Ascending aorta (tissue), 2 donors: ENCODE measurements at regions not wholly inside any gene's neighbourhood (a gene's known extent, or its start where the extent isn't known, plus 50 kb on each side); places are given as distances from the start of the nearest gene placed in this dataset.

Experiments used
- DNase-seq, 2 donors: peaks; one replicate each; pipeline ENCODE4 v3.0.0-alpha.2; 2019; ENCODE audit warnings: low spot score in 2 of 2
- H3K27ac ChIP-seq, 2 donors: fragments of 200-600 bp; sonication (generic); one replicate each; pipeline ENCODE4 v1.5.1; 2016 to 2017; ENCODE audit warnings: mild to moderate bottlenecking in 1 of 2
- H3K27me3 ChIP-seq: fragments of 200-600 bp; sonication (generic); one replicate; pipeline ENCODE4 v1.5.1; 2017
- H3K36me3 ChIP-seq, 2 donors: fragments of 200-600 bp; sonication (generic); one replicate each; pipeline ENCODE4 v1.5.1; 2016
- H3K4me1 ChIP-seq, 2 donors: fragments of 200-600 bp; sonication (generic); one replicate each; pipeline ENCODE4 v1.5.1; 2016 to 2017; ENCODE audit warnings: mild to moderate bottlenecking in 1 of 2
- H3K4me3 ChIP-seq, 2 donors: fragments of 200-600 bp; sonication (generic); one replicate each; pipeline ENCODE4 v1.5.1; 2016 to 2017; ENCODE audit warnings: mild to moderate bottlenecking in 1 of 2
- H3K9me3 ChIP-seq, 2 donors: fragments of 200-600 bp; sonication (generic); one replicate each; pipeline ENCODE4 v1.5.1; 2016
- intact Hi-C: fragments of 100-400 bp; cut with DNase I; formaldehyde crosslinking; loops from one replicate; pipeline ENCODE4 v1.15.1; 2023
- TF ChIP-seq, protein P1 (sequence below), 3 experiments: fragments of 200-600 bp in 2 of 3; fragments of 450-650 bp in 1 of 3; sonication (generic) in 2 of 3; IDR thresholded peaks; one replicate each; pipeline ENCODE4 v1.5.1; 2016 to 2019; ENCODE audit warnings: antibody characterized with exemption in 3 of 3, mild to moderate bottlenecking in 1 of 3, moderate library complexity in 1 of 3

DNA sequence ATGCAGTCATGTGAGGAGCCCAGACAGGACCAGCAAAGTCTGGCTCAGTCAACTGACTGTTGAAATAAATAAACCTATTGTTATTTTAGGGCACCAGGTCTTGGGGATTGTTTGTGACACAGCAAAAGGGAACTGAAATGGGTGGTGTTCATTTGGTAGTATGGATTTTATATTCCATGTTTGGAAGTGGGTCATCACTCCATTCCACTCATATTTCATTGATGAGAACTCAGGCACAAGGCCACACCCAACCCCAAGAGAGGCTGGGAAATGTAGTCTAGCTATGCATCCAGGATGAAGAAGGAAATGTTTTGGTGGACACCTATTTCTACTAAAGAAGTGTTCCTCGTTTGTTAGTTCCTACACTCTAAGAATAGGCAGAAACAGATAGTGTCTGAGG, 64.9 kb upstream of the BTBD3 start:
- intact Hi-C loops, result no loop called here
- Histone ChIP-seq H3K4me3 (no peak overlapping the region), H3K9me3 (no peaks in the 10 kb centered on the region), H3K36me3 (no peaks in the 10 kb centered on the region), H3K4me1 (no peaks in the 10 kb centered on the region), H3K27ac (no peak overlapping the region), H3K27me3 (no peaks in the 10 kb centered on the region)
- DNase-seq, result no peak
- TF ChIP-seq, protein P1, sequence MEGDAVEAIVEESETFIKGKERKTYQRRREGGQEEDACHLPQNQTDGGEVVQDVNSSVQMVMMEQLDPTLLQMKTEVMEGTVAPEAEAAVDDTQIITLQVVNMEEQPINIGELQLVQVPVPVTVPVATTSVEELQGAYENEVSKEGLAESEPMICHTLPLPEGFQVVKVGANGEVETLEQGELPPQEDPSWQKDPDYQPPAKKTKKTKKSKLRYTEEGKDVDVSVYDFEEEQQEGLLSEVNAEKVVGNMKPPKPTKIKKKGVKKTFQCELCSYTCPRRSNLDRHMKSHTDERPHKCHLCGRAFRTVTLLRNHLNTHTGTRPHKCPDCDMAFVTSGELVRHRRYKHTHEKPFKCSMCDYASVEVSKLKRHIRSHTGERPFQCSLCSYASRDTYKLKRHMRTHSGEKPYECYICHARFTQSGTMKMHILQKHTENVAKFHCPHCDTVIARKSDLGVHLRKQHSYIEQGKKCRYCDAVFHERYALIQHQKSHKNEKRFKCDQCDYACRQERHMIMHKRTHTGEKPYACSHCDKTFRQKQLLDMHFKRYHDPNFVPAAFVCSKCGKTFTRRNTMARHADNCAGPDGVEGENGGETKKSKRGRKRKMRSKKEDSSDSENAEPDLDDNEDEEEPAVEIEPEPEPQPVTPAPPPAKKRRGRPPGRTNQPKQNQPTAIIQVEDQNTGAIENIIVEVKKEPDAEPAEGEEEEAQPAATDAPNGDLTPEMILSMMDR (IDR thresholded peaks at IDR 0.05), result no peak

DNA sequence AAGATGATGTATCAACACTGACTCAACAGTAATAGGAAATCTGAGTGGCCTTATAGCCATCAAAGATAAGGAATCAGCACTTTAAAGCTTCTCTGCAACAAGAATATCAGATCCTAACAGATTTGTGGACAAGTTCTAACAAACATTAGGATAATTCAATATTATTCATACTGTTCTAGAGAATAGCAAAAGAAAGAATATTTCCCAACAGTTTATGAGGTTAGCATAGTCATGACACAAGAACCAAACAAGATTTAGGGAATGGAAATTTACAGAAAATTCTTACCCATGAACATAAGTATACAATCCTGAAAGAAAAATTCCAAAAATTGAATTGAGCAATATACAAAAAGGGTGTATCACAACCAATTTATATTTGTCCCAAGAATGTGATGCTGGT, 64.3 kb upstream of the BTBD3 start:
- H3K4me1 ChIP-seq, result no peaks in the 10 kb centered on the region
- H3K27me3 ChIP-seq, result no peaks in the 10 kb centered on the region
- TF ChIP-seq, protein P1 (IDR thresholded peaks at IDR 0.05), result no peak
- H3K4me3 ChIP-seq, result no peak overlapping the region
- DNase-seq, result no peak
- no peaks in the 10 kb centered on the region for H3K36me3 ChIP-seq
- no peak overlapping the region for H3K27ac ChIP-seq
- intact Hi-C loops, result no loop called here
- no peaks in the 10 kb centered on the region for H3K9me3 ChIP-seq

DNA sequence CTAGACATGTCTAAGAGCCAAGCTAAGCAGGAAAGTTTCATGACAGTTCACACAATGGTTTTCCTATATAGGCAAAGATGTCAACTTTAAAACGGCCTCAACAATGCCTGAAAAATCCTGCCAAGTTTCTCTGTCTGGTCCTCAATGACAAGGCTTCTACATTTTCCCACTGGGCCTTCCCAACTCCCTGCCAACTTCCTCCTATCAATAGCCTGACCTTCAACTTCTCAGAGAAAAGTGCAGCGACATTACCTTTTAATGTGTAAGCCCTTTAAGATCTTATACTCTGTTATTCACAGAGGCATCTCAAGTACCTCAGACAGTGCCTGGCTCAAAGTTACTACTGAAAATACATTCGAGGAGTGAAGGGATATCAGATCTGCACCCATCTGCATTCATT, 56.2 kb upstream of the BTBD3 start:
- Histone ChIP-seq H3K27ac (no peak overlapping the region), H3K36me3 (no peaks in the 10 kb centered on the region), H3K9me3 (no peaks in the 10 kb centered on the region), H3K4me1 (no peaks in the 10 kb centered on the region), H3K4me3 (no peak overlapping the region), H3K27me3 (no peaks in the 10 kb centered on the region)
- TF ChIP-seq, protein P1 (IDR thresholded peaks at IDR 0.05), result no peak
- DNase-seq, result no peak
- intact Hi-C loops, result no loop called here

DNA sequence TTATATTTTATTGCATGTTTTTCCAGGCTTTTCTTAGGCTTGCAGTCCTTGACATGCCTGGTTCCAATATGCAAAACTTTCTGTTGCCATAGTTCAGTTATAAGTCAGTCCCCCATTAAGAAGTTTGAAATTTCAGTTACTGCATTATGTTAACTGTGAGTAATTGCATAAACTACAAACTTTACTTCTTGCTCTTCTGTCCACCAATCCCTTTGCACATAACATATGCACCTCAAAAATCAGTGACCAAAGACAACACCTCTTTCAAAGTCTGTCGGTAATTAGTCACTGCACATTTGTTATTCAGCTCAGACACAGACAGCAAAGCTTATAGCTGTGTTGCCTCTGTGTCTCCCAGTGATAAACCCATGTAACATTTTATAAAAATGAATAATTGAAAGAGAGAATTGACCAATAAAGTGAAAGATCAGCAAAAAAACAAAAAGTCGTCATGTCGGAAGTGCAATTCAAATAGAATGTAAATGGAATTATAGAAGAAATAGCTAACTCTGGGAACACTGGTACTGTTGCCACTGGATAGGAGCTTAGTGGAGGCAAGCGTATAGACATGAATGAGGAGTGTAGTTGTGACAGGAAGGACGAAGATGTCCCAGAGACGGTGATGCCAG, 50.3 kb upstream of the BTBD3 start:
- no peaks in the 10 kb centered on the region for H3K9me3 ChIP-seq
- H3K27me3 ChIP-seq, result no peaks in the 10 kb centered on the region
- intact Hi-C loops, result no loop called here
- TF ChIP-seq, protein P1 (IDR thresholded peaks at IDR 0.05), result no peak
- no peak for DNase-seq
- H3K4me1 ChIP-seq, result no peaks in the 10 kb centered on the region
- no peak overlapping the region for H3K27ac ChIP-seq
- H3K36me3 ChIP-seq, result no peaks in the 10 kb centered on the region
- no peak overlapping the region for H3K4me3 ChIP-seq
